Activated CD4-positive, alpha-beta memory T cell treated with anti-CD3 and anti-CD28 coated beads for 36 hours (primary cell): ENCODE measurements at regions not wholly inside any gene's neighbourhood (a gene's known extent, or its start where the extent isn't known, plus 50 kb on each side); places are given as distances from the start of the nearest gene placed in this dataset.

Experiments
- CTCF ChIA-PET: fragments of 350-600 bp; sonication (Branson Sonifier 250); formaldehyde crosslinking; loops from one replicate; lab custom pipeline; 2021; ENCODE audit warnings: antibody characterized with exemption, inconsistent platforms; lab: Charles Lee
- POLR2A ChIA-PET: fragments of 350-600 bp; sonication (Branson Sonifier 250); formaldehyde crosslinking; loops from one replicate; lab custom pipeline; 2021; ENCODE audit warnings: antibody characterized with exemption; lab: Charles Lee
- DNase-seq: peaks from one replicate; pipeline ENCODE4 v3.0.0-alpha.2; 2020
- H3K27ac Mint-ChIP-seq: one replicate; pipeline ENCODE4 v1.8.0; 2021; ENCODE audit warnings: mixed read lengths
- H3K27me3 Mint-ChIP-seq: one replicate; pipeline ENCODE4 v1.8.0; 2021; ENCODE audit warnings: mixed read lengths
- H3K36me3 Mint-ChIP-seq: one replicate; pipeline ENCODE4 v1.8.0; 2021; ENCODE audit warnings: mixed read lengths
- H3K4me1 Mint-ChIP-seq: one replicate; pipeline ENCODE4 v1.8.0; 2021; ENCODE audit warnings: low read depth, mixed read lengths
- H3K4me3 Mint-ChIP-seq: one replicate; pipeline ENCODE4 v1.8.0; 2021; ENCODE audit warnings: mild to moderate bottlenecking, mixed read lengths
- H3K9me3 Mint-ChIP-seq: one replicate; pipeline ENCODE4 v1.8.0; 2021; ENCODE audit warnings: mixed read lengths
- intact Hi-C: fragments of 100-400 bp; cut with micrococcal nuclease; formaldehyde crosslinking; loops from one replicate; pipeline ENCODE4 v1.15.1; 2023

DNA sequence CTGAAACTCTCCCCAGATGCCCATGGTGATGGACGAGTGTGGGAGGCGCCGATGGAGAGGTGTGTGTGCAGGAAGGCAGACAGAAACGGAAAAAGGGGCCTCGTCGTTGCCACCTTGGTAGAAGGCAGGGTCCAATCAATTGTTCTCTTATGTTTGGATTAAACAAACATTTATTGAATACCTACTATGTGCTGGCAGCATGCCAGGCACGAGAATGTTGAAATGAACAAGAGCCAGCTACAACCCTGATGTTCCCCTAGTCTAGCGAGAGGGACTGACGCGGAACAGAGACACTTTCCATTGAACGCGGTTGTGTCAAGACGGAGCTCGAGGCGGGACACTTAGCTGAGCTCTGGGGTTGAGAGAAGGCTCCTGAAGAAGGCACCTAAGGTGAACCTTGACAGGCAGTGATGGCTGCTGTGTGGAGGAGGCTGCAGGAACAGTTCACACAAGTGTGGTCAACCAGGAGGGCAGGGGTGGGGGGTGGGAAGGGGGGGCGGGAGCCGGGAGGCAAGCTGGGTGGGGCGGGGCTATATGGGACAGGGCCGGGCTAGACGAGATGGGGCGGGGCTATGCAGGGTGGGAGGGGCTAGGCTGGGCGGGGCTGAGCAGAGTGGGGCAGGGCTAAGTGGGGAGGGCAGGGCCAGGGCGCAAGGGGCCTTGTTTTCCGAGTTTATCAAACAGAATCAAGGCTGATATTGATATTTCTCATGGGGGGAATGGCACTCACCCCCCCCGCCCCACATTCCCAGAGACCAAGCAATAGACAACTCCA, 181.0 kb downstream of the GATA3 start:
- Mint-ChIP-seq H3K4me1 (peaks cover 36% of the 10 kb centered on the region), H3K4me3 (no peak overlapping the region), H3K27me3 (no peaks in the 10 kb centered on the region), H3K36me3 (no peaks in the 10 kb centered on the region), H3K9me3 (no peaks in the 10 kb centered on the region), H3K27ac (no peak overlapping the region)
- POLR2A ChIA-PET, result no interaction called here
- intact Hi-C loops, result no loop called here
- CTCF ChIA-PET, result interaction anchor here (0.6 kb wide), 1 partner anchor 214 kb away, joined by 3 read pairs; no protein-coding TSS in a partner anchor
- no peak for DNase-seq

DNA sequence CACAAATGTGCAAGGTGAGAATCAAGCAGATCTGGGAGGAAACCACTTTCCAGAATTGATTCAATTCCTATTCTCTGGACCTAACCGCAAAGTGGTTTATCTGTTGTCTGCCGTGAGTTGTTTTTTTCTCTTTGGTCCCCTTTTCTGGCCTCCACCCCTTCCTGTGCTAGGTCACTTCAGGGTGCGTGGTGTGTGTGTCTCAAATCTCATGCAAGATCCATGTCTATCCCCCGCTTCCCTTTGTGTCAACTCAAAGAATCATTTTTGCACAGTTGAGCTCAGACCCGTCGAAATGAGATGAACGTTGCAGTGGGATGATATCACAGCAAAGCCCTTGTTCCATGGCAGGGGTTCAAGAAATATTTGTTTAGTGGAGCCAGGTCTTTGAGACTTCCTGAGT, 184.5 kb downstream of the GATA3 start:
- Mint-ChIP-seq H3K4me1 (peaks cover 54% of the 10 kb centered on the region), H3K9me3 (no peaks in the 10 kb centered on the region), H3K27ac (peak overlapping the region; percentile 23), H3K4me3 (peak overlapping the region; percentile 2), H3K27me3 (no peaks in the 10 kb centered on the region), H3K36me3 (no peaks in the 10 kb centered on the region)
- intact Hi-C loops, result loop anchor here (1.0 kb wide), 1 partner anchor 102 kb away; no protein-coding TSS in a partner anchor
- POLR2A ChIA-PET, result interaction anchor here (0.6 to 1.6 kb wide), 4 partner anchors 14 to 177 kb away, joined by 3 to 5 read pairs (median 4); no protein-coding TSS in a partner anchor
- DNase-seq, result peak; percentile 72
- CTCF ChIA-PET, result no interaction called here

DNA sequence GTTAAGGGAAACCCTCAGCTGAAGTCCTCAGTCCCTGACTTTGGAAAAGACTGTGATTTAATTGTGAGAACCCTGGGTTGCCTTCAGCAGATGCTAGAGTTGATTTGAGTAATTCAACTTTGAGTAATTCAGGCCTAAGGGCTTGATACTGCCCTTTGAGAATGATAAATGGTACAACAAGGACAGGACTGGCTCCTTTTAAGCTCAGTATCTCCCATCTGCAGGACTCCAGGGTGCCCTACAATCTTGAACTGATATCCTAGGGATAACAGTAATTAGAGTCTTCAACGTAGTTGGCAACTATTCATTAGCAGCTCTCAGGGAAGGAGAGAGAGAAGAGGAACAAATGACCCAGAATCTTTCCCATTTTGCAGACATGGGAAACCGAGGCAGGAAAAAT, 186.4 kb downstream of the GATA3 start:
- Mint-ChIP-seq H3K27me3 (no peaks in the 10 kb centered on the region), H3K4me1 (peaks cover 73% of the 10 kb centered on the region), H3K36me3 (no peaks in the 10 kb centered on the region), H3K4me3 (no peak overlapping the region), H3K9me3 (no peaks in the 10 kb centered on the region), H3K27ac (no peak overlapping the region)
- POLR2A ChIA-PET, result no interaction called here
- CTCF ChIA-PET, result no interaction called here
- intact Hi-C loops, result no loop called here
- no peak for DNase-seq

DNA sequence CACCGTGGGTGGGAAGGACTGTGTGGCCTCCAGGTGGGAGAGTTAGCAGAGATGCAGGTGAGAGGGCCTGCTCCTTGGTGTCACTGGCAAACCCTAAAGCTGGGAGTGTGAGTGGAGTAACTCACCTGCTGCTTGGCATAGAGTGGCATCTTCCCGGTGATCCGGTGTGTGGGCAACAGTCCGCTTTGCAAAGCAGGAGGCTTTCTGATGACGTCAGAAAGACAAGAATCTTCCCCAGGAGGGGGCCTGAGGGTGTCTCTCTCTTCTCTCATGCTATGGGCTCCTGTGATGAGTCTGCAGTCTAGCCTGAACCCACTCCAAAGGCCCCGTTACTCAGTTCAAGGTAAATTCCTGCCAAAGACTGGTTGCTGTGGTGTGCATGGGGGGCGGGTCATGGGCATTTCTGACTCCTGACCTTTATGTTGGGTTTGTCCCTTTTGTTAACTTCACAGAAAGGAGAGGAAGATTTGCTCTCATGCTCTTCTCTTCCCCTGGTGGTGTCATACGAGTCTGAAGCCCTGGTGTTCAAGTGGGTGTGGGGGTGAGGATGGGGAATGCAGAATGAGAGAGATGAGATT, 187.9 kb downstream of the GATA3 start:
- peak overlapping the region; percentile 14 for H3K27ac Mint-ChIP-seq
- no peaks in the 10 kb centered on the region for H3K36me3 Mint-ChIP-seq
- ChIA-PET POLR2A (no interaction called here), CTCF (no interaction called here)
- no peak overlapping the region for H3K4me3 Mint-ChIP-seq
- H3K4me1 Mint-ChIP-seq, result peaks cover 76% of the 10 kb centered on the region
- peak; percentile 88 for DNase-seq
- no peaks in the 10 kb centered on the region for H3K27me3 Mint-ChIP-seq
- H3K9me3 Mint-ChIP-seq, result peaks cover 10% of the 10 kb centered on the region
- intact Hi-C loops, result loop anchor here (1.0 to 2.0 kb wide), 5 partner anchors 12 to 189 kb away; no protein-coding TSS in a partner anchor

DNA sequence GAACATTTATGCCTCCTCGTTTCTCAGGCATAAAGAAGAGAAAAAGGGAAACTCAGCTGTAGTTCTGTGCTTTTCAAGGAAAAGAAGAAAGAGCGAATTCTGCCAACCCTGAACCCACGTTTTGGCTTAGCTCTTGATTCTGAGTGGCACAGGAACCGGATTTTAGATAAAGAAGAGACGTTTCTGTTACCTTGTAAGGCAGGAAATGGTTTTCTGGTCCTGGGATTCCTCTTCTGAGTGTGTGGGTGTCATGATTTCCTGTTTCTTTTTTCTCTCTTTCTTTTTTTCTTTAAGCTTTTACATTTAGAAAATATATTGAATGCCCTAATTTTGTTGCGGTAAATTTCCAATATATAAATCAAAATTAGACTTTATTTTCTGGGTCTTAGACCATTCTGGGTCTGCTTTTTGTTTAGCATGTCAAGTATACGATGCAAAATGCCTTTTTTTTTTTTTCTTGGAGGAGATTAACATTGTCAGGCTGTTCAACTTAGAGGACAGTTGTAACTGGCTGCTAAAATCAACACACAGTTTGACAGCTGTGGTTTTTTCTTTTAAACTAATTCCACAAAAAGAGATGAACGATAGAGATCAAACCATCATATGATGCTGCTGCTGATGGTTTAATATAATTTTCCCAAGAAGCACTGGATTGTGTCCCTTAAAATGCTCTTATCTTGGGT, 190.8 kb downstream of the GATA3 start:
- CTCF ChIA-PET, result no interaction called here
- H3K4me1 Mint-ChIP-seq, result peaks cover 51% of the 10 kb centered on the region
- DNase-seq, result no peak

DNA sequence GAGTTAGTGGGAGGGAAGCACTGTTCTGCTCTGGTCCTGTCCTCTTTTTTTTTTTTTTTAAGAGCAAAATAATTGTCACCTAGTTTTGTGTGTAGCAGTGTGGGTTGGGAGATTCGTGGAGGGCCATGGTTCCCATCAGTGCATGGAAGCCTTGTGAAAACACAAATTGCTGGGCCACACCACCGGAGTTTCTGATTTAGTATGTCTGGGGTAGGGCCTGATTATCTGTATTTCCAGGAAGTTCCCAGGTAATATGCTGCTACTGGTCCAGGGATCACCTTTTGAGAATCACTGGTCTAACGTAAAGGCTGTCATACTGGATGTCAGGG, 191.3 kb downstream of the GATA3 start:
- Mint-ChIP-seq H3K4me3 (peak overlapping the region; percentile 18), H3K9me3 (peaks cover 18% of the 10 kb centered on the region), H3K27ac (peak overlapping the region; percentile 82), H3K27me3 (no peaks in the 10 kb centered on the region), H3K4me1 (peaks cover 50% of the 10 kb centered on the region), H3K36me3 (no peaks in the 10 kb centered on the region)
- peak; percentile 27 for DNase-seq
- POLR2A ChIA-PET, result no interaction called here
- CTCF ChIA-PET, result no interaction called here
- intact Hi-C loops, result loop anchor here (1.0 kb wide), 1 partner anchor 112 kb away; no protein-coding TSS in a partner anchor

More for the DNA sequence above, 190.8 kb downstream of the GATA3 start:
- peak overlapping the region; percentile 82 for H3K27ac Mint-ChIP-seq
- intact Hi-C loops, result loop anchor here (1.0 kb wide), 1 partner anchor 112 kb away; no protein-coding TSS in a partner anchor
- H3K9me3 Mint-ChIP-seq, result peaks cover 18% of the 10 kb centered on the region
- POLR2A ChIA-PET, result no interaction called here
- H3K27me3 Mint-ChIP-seq, result no peaks in the 10 kb centered on the region
- H3K4me3 Mint-ChIP-seq, result peak overlapping the region; percentile 18
- no peaks in the 10 kb centered on the region for H3K36me3 Mint-ChIP-seq

DNA sequence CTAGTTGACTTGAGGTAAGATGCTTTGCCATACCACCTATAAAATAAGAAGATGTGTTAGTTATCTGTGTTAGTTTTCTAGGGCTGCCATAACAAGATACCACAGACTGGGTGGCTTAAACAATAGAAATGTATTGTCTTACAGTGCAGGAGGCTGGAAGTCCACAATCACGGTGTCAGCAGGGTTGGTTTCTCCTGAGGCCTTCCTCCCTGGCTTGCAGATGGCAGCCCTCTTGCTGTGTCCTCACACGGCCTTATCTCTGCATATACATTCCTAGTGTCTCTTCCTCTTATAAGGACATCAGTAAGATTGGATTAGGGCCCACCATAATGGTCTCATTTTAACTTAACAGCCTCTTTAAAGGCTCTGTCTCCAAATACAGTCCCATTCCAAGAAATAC, 192.1 kb downstream of the GATA3 start:
- ChIA-PET POLR2A (no interaction called here), CTCF (no interaction called here)
- Mint-ChIP-seq H3K27me3 (no peaks in the 10 kb centered on the region), H3K4me3 (no peak overlapping the region), H3K4me1 (peaks cover 45% of the 10 kb centered on the region), H3K36me3 (no peaks in the 10 kb centered on the region), H3K9me3 (peaks cover 18% of the 10 kb centered on the region), H3K27ac (no peak overlapping the region)
- DNase-seq, result no peak
- intact Hi-C loops, result no loop called here

DNA sequence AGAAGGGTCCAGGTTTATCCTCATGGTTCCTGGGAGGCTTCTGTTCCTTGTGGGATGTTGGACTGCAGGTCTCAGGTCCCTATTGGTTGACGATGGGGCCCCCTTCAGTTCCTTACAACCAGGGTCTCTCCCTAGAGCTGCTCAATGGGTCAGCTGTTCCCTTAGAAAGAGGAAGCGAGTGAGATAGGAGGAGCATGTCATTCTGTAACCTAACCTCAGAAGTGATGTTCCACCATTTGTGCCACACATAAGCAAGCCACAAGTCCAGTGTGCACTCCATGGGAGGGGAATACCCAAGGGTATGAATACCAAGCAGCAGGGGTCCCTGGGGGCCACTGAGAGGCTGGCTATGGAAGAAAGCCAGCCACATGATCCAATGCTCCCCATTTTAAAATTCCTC, 192.7 kb downstream of the GATA3 start:
- CTCF ChIA-PET, result interaction anchor here (0.7 kb wide), 1 partner anchor 360 kb away, joined by 3 read pairs; no protein-coding TSS in a partner anchor
- Mint-ChIP-seq H3K9me3 (peaks cover 18% of the 10 kb centered on the region), H3K4me1 (peaks cover 39% of the 10 kb centered on the region), H3K36me3 (no peaks in the 10 kb centered on the region), H3K27me3 (no peaks in the 10 kb centered on the region), H3K27ac (no peak overlapping the region), H3K4me3 (no peak overlapping the region)
- no peak for DNase-seq
- POLR2A ChIA-PET, result no interaction called here
- intact Hi-C loops, result no loop called here

DNA sequence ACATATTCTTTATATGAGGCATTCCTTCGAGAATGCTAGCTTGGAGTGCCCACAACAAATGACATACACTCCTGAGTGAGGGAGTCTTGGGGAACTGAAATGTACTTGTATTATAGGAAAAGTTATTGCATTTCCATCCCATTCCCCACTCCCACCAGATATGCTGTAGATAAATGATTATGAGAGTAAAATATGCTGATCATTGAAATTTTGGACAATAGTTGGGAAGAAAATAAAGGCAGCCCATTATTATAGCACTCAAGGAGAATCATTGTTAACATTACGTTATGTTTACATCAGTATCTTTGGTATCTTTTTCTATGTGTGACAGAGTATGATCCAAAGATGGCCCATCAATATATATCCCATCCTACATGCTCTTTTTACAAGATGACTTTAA, 194.4 kb downstream of the GATA3 start:
- H3K27ac Mint-ChIP-seq, result no peak overlapping the region
- no peak for DNase-seq
- H3K27me3 Mint-ChIP-seq, result no peaks in the 10 kb centered on the region
- CTCF ChIA-PET, result no interaction called here
- H3K4me1 Mint-ChIP-seq, result peaks cover 28% of the 10 kb centered on the region
- intact Hi-C loops, result no loop called here
- POLR2A ChIA-PET, result no interaction called here
- no peaks in the 10 kb centered on the region for H3K36me3 Mint-ChIP-seq
- H3K9me3 Mint-ChIP-seq, result peaks cover 18% of the 10 kb centered on the region
- no peak overlapping the region for H3K4me3 Mint-ChIP-seq

DNA sequence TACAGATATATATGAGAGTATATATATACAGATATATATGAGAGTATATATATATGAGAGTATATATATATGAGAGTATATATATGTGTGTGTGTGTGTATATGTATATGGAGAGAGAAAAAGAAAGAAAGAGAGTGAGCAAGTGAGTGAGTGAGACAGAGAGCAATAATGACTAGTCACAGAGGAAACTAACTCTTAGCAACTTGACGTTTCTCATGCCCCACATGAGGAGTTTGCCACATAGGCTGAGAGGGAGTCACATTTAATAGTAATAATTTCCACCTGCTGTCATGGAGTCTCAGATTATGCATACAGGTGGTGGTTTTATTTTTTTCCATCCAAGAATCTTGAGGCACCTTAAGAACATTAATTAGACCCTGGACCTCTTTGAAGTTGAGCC, 199.9 kb downstream of the GATA3 start:
- H3K4me1 Mint-ChIP-seq, result peaks cover 23% of the 10 kb centered on the region
- H3K36me3 Mint-ChIP-seq, result no peaks in the 10 kb centered on the region
- H3K27ac Mint-ChIP-seq, result peak overlapping the region; percentile 68
- peak; percentile 54 for DNase-seq
- peak overlapping the region; percentile 53 for H3K4me3 Mint-ChIP-seq
- ChIA-PET POLR2A (no interaction called here), CTCF (no interaction called here)
- intact Hi-C loops, result loop anchor here (1.0 to 5.0 kb wide), 7 partner anchors 12 to 323 kb away; no protein-coding TSS in a partner anchor
- H3K9me3 Mint-ChIP-seq, result peaks cover 7% of the 10 kb centered on the region
- no peaks in the 10 kb centered on the region for H3K27me3 Mint-ChIP-seq

DNA sequence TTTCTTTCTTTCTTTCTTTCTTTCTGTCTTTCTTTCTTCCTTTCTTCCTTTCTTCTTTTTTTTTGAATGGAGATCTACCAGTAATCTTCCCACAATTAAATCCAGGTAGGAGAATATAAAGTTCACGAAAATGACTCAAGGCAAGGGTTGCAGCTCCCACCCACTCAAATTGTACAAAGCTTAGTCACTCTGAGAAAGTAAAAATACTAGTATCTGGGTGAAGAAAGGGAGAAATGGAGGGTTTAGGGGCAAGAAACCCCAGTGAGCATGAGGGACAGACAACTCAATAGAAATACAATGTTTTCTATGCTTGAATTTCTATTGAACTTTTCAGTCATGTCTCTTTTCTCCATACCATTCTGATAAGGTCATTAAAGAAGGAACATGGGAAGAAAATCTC, 200.8 kb downstream of the GATA3 start:
- no peak for DNase-seq
- CTCF ChIA-PET, result no interaction called here
- POLR2A ChIA-PET, result no interaction called here
- Mint-ChIP-seq H3K36me3 (no peaks in the 10 kb centered on the region), H3K27me3 (no peaks in the 10 kb centered on the region), H3K4me1 (peaks cover 23% of the 10 kb centered on the region), H3K4me3 (peak overlapping the region; percentile 50), H3K9me3 (peaks cover 6% of the 10 kb centered on the region), H3K27ac (peak overlapping the region; percentile 74)
- intact Hi-C loops, result loop anchor here (2.0 kb wide), 2 partner anchors 60 to 194 kb away; no protein-coding TSS in a partner anchor

DNA sequence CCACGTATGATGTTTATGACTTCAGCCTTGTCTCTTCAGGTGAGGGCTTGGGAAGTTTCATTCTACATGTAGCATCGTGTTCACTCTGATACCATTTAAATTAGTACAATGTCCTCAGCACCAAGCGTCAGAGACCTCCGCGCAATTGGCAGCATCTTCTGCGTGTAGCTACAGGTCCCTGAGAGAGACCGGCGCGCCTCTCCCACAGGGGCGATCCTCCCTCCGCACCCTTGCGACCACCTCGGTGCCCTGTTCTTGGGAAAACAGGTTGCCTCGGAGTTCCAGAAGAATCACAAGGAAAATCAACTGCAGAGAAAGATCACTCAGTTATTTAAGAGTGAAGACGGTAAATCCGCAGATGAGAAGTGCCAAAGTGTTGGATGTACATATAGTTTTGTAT, 206.2 kb downstream of the GATA3 start:
- DNase-seq, result no peak
- intact Hi-C loops, result no loop called here
- no peaks in the 10 kb centered on the region for H3K36me3 Mint-ChIP-seq
- POLR2A ChIA-PET, result no interaction called here
- peaks cover 6% of the 10 kb centered on the region for H3K9me3 Mint-ChIP-seq
- no peaks in the 10 kb centered on the region for H3K27me3 Mint-ChIP-seq
- peaks cover 4% of the 10 kb centered on the region for H3K4me1 Mint-ChIP-seq
- no peak overlapping the region for H3K4me3 Mint-ChIP-seq
- H3K27ac Mint-ChIP-seq, result no peak overlapping the region
- CTCF ChIA-PET, result no interaction called here
